Sciatic nerve (tissue), 2 donors: ENCODE measurements at regions not wholly inside any gene's neighbourhood (a gene's known extent, or its start where the extent isn't known, plus 50 kb on each side); places are given as distances from the start of the nearest gene placed in this dataset.
A peak's percentile ranks its signal among the peaks of the same experiment; 100 is the strongest.

Source experiments
- ATAC-seq: fragments of 200-7000 bp; cut with Tn5 transposase; one replicate; pipeline ENCODE4 v1.9.1; 2020; ENCODE audit warnings: mild to moderate bottlenecking, moderate library complexity
- DNase-seq: peaks from one replicate; pipeline ENCODE4 v3.0.0-alpha.2; 2020; ENCODE audit warnings: low spot score
- intact Hi-C: fragments of 100-400 bp; cut with DNase I; formaldehyde crosslinking; loops from one replicate; pipeline ENCODE4 v1.14.2; 2022
- donor health status: DM: no; HTN: no; CAD: no.
- donor health status: DM: no; HTN: no; CAD: no.

DNA sequence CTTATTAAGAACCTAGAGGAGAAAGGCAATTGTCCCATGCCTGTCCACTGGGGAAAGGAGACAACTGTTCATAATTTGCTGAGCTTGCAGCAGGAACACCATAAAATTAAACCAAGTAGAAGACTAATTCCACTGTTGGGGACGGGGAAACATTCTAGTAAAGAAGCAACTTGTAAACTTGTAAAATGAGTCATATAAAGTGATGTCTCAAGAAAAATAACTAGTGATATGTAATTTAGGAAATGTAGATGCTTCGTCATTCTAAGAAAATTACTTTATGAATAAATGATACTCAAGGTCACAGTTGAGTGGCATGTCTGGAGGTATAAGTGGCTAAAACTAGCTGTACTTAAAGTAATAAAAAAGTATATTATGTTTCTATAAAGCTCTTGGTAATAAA, 121.2 kb upstream of the MID1 start:
- no peak for DNase-seq
- no peak for ATAC-seq
- intact Hi-C loops, result no loop called here

DNA sequence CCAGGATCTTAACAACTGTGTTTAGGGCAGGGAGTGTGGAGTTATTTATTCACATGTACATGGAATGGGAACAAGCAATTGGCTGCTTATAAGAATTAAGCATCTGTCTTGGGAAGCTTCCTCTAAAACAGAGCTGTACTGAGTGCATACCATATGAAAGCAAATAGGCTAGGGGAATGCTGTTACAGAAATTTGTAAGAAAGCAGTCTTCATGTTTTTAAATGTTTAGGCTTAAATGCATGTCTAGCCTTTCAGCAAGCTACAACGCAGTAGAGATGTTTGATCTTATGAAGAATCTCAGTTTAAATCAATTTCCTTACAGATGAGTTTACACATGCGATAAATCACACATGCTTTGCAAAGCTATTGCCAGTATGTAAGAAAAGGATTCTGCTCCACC, 123.1 kb upstream of the MID1 start:
- intact Hi-C loops, result no loop called here
- DNase-seq (no peak), ATAC-seq (no peak)

DNA sequence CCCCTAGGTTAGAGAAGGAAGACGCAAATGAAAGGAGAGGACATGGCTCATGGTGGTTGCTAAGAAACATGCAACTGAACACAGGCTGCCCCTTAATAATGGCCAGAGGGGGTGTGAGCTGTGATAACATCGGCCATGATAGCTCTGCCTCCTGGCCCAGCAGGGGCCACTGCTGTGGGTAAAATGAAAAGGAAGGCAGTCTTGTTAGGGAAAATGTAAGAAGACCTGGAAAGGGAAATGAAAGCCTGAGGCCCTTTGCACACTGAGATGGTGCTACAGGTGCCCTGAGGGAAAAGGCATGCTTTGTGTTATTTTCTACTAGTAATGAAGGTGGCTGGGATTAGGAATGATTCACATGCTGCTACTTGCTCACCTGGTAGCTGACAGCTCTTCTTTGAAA, 123.6 kb upstream of the MID1 start:
- no peak for DNase-seq
- intact Hi-C loops, result no loop called here
- ATAC-seq, result no peak

DNA sequence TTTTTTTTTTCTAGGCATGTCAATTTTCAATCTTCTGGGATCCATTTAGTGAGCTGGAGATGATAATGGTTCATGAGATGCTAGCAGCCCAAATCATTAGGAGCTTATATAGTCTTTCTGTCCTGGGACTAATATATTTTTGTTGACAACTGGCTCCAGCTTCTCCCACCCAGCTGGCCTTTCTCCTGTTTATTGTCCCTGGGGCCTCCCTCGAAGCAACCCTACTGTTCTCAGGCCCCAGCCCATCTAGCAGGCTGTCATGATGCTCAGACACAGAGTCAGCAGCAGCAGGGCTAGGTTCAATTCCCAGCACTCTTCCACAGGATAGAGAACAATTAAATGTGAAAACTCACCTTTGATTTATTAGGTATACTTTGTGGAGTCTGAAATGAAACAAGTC, 127.6 kb upstream of the MID1 start:
- DNase-seq (no peak), ATAC-seq (no peak)
- intact Hi-C loops, result no loop called here

DNA sequence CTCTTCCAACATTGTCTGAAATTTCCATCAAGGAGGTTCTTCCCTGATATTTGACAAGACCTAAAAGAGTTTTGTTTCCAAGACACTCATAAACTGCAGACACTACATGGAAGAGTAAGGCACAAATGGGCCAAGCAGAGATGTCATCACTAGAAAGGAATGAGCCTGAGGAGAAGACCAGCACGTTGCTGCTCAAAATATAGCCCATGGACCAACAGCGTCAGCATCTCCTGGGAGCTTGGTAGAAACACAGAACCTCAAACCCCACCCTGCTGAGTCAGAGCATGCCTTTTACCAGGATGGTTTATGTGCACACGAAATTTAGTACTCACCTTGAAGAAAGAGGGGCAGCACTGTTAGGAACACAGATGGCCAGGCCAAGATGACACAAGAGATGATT, 128.7 kb upstream of the MID1 start:
- ATAC-seq, result no peak
- DNase-seq, result no peak
- intact Hi-C loops, result no loop called here

DNA sequence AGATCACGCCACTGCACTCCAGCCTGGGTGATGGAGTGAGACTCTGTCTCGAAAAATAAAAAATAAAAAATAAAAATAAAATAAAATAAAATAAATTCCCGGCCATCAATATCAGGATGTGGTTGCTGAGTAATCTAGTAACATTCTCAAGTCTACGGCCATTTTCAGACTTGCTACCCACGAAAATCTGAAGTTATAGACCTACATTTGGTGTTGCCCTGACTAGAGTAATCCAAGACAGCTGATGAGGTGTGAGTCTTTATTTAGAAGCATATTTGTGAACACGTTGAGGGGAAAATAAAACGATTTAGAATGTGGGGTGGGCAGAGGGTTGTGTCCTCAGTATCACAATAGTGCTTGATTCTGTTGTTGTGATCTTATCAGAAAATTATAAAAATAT, 130.2 kb upstream of the MID1 start:
- DNase-seq (no peak), ATAC-seq (no peak)
- intact Hi-C loops, result no loop called here

DNA sequence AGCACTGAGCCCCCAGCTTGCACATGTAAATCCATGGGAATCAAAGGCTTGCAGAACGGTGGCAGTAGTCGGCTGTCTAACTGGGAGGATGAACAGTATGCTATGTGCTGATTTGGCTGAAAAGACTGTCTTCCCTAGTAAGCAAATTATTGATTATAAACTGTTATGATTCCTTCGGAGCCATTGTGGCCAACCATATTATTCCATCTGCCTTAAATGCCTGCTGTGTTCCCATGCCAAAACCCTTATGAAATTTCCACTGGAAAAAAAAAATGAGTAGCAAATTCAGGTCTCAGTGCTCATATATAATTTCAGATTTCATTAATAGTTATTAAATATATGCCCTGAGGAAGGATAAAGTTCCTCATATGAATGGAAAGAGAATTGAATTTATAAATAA, 132.7 kb upstream of the MID1 start:
- DNase-seq (no peak), ATAC-seq (no peak)
- intact Hi-C loops, result no loop called here

DNA sequence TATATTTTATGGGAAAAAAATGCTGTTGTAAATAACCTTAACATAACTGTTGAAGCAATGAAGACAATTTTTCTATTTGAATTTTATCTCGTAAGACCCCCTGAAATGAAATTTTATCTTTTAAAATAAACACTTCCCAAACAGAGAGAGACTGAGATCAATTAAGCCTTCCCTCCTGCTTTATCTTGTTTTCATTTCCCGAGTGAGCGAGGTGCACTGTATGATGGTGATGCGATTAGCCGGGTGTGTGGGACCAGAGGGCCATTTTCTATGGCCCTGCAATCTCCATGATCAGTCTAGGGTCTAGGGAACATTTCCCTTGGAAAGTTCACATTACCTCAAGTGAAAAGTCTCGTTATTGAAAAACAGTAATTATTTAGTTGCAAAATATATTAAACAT, 134.1 kb upstream of the MID1 start:
- DNase-seq (no peak), ATAC-seq (no peak)
- intact Hi-C loops, result no loop called here

DNA sequence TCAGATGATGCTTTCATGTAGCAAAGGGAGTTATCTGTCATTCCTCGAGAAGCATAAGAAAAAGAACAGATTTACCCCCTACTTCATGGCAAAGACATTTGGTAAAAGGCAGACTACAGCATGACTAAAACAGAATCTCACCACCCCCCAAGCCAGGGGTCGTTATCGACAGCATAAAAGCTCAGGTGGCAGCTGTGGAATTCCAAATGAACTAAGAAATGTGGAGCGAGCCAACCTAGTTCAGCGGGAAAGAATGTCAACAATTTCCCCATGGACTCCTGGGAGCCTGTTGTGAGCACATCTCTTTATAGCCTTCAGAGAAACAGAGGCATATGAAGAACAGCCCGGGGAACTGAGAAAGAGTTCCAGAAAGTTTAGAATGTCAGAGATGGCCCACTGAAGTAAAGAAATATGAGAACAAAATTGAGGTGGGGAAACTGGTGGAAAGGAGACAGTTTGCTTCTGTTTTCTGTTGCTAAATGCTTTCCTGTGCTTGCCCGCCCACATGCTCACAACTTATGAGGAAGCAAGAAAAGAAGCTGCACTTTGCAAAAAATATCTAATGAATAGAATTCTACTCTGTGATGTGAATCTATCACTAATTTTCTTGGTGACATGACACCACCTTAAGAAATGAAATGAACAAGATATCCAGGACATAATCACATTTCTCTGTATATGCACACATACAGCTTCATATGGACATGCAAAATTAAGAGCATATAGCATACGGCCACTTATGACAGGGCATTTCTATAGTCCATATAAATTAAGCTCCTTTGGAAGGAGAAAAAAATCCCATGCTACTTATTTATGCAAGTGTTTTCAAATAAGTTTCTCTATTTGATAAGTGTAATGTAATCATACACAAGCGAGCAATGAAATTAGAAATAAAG, 135.3 kb upstream of the MID1 start:
- intact Hi-C loops, result no loop called here
- DNase-seq, result no peak
- ATAC-seq, result peak; percentile 69

DNA sequence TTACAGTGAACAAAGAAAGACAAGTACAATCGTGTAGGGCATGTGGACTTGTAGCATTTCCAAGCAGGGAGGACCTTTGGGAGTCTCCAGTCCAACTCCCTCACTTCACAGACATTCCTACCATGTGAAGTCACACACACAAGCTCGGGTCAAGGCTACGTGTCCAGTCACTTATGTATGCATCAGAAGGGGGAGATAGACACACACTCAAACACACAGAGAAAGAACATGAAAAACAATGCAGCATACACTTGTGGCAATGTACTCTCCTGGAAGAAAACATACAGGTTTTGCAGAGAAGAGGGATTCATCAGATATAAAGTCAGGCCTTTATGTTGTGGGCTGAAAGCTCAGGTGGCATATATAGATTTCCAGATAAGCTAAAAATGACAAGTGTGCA, 136.1 kb upstream of the MID1 start:
- ATAC-seq (peak; percentile 46), DNase-seq (no peak)
- intact Hi-C loops, result no loop called here

DNA sequence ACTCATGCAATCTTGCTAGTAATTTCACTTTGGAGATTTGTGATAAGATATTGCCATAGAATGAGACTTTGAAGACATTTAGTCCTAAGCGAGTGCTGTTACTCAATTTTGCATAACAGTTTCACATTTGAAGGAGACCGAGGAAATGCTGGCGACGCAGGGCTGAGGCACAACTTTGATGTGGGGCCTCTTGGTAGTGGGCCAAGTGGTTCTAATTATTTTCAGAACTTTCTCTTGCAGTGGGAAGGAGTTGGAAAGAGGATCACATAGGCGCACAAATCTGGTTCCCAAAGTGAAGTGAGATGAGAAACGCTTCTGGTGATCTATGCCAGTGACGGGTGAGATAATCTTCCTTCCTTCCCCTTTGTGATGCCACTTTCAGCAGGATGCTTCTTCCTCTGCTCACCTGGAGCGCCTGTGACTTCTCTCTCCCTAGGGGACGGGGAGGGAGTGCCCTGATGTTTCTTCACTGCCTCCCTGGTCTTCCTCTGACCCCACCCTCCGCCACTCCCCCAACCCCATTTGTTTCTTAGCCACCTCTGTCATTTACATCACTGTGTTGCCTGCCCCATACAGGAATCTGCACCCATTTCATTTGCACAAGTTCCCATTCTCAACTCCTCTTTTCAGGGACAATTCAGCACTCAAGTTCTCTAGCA, 138.9 kb upstream of the MID1 start:
- no peak for ATAC-seq

DNA sequence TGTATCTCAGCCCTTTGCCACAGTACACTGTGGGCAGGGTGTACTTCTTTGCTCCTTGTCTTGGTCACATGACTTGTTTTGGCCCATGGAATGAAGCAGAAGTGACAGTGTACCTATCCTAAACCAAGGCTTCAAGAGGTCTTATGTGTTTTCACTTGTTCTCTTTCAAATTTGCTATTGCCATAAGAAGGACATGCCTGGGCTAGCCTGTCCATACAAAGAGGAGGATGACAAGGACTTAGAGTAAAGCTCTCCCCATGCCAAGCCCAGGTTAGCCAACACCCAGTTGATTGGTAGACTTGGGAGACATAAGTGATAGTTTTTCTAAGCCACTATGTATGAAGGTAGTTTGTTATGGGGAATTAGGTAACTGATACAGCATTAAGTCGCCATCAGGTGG, 141.1 kb upstream of the MID1 start:
- DNase-seq, result no peak
- no peak for ATAC-seq
- intact Hi-C loops, result no loop called here

More for the DNA sequence above, 138.9 kb upstream of the MID1 start:
- no peak for DNase-seq
- intact Hi-C loops, result no loop called here

DNA sequence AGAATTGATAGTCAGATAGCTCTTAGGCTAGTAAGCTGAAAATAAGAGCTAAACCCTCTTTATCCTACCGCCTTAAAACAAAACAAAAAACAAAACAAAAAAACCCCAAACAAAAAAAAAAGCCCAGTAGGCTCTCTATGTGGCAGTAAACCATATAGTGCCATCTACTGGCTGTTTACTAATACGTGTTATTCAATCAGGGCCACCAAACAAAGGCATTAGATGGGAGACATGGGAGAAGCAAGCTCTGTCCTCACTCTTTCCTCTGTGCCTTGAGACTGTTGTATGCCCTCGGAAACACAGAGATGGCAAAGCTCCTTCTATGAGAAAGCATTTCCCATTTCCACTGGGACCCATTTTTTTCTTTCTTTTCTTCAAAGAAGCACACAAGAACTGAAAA, 148.8 kb upstream of the MID1 start:
- intact Hi-C loops, result no loop called here
- ATAC-seq (peak; percentile 83), DNase-seq (no peak)

DNA sequence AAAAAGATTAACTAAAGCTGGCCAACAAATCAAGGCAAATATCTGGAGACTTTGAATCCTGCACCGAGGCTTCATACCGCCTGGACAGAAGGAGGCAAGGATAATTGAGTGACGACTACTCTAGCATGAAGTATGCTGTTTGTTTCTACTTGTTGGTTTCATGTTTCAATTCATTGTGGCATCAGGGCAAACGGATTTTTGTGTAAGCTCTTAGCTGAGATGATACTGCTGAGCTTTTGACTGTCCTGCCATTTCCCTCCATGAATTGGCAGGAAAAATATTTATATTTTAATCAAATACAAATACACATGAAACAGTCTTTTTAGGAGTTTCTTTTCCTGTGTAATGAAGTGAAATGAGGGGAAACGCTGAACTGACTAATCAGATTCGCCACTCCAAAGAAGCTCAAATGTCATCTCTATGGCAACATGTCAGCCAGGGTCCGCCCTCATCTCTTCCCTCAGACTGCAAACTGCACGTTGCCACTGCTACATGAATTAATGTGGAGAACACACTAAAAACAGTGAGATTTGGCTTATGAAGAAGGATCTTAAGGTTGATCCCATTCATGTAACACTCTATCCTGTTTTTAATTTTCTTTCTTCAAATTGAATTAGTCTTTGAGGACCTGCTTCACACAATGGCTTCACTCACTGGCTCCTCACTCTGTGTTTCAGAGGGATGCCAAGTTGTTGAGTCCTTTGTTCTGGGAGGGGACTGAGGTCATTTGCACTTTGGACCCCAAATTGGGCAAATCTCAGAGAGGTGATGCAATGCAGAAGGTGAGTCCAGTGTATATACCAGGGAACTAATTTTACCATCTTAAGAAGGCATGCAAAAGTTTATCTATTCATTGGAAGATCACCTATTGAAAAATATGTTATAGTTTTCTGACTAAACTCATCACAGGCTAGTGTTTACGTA, 149.6 kb upstream of the MID1 start:
- intact Hi-C loops, result no loop called here
- DNase-seq (no peak), ATAC-seq (peak; percentile 81)

DNA sequence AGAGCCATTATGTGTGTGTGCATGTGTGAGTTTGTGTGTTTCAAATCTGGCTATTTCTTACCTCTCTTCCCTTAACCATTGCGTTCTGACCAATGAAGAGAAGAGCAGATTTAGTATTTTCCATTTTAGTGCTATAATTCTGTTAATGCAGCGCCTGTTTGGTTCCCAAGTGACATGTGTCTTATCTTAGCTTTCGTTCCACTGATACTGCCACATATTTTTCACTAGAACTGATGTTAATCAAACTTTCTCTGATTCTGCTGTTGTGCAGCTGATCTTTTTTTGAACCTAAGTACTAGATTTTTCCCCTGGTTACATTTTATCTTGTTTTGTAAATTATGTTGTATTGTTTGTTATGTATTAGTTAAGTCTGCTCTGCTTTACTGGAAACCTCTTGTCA, 152.9 kb upstream of the MID1 start:
- ATAC-seq (no peak), DNase-seq (no peak)
- intact Hi-C loops, result no loop called here

DNA sequence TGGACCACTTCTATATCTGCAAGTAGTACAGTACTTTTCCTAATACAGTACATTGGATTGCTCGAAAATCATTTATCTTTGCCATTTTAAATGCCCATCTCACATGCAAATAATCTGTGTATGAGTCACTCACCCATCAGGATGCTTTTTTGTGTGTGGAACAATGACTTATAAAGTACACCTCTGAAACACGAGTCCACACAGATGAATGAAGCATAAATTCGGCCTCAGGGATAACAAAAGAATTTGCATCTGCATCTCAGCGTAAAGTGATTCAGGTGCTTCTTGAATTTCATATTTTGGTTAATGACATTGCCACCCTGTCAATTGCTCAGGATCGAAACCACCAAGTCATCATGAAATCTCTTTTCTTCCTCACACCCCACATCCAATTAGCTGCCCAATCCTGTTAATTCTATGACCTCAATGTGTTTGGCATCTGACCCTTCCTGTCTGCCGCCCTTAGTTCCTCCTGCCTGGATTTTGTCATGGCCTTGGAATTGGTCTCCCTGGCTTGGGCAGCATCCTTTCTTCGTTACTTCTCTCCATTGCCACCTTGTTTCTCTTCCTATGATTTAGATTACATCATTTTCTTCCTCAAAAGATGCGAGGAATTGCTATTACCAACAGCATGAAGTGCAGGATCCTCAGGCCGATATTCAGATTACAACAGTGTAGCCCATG, 161.6 kb upstream of the MID1 start:
- DNase-seq (no peak), ATAC-seq (no peak)
- intact Hi-C loops, result no loop called here

DNA sequence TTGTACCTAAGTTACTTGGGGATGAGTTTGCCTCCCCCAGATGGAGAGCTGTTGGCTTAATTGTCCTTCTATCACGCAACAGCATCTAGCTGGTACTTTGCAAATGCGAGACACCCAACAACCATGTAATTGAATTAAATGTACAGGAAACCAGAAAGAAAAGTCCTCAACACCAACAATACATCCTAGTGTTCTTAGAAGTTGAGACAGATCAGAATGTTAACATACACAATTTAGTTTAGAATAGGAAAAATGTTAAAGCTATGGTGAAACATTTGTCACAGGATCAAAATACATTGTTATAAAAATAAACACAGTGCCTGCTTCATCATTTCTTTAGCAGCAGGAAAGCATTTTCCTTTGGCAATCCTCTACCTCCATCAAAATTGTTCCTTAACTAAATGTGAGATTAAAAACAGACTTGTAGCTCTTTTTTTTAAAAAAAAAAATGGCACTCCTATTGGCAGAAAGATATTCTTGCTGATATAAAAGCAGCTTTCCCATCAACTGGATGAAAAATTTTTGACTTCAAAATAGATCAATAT, 163.1 kb upstream of the MID1 start:
- intact Hi-C loops, result no loop called here
- no peak for ATAC-seq
- no peak for DNase-seq

DNA sequence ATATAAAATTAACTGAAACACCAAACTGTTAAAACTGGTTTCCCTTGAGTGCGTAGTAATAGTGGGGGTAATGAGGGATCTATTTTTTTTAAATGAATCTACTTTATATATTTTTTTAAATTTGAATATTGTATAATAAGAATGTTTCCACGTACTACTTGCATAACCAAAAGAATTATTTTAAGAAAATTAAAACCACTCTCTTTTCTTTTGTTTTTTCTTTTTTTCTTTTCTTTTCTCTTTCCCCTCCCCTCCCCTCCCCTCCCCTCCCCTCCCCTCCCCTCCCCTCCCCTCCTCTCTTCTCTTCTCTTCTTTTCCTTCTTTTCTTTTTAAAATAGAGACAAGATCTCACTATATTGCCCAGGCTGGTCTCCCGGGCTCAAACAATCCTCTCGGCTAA, 166.9 kb upstream of the MID1 start:
- DNase-seq (no peak), ATAC-seq (no peak)
- intact Hi-C loops, result no loop called here

DNA sequence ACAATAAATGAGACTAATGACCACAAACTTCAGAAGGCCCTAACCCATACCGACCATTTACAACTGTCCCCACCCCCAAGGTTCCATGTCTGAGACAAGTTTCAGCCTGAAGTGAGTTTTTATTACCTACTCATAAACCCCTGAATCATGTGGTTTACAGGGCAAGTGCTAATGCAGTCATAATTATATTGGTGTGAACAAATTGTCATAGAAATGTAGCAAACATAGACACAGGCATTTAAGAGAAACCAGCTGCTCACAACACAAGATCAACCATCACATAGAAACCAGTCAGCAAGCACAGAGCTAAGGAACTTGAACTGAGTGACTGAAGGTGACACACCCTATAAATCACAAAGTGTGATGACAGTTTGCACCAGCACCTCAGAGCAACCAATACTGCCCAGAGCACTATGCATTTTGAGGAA, 173.8 kb upstream of the MID1 start:
- DNase-seq (no peak), ATAC-seq (no peak)
- intact Hi-C loops, result no loop called here
